ENCODE measurements at regions not wholly inside any gene's neighbourhood (a gene's known extent, or its start where the extent isn't known, plus 50 kb on each side); places are given as distances from the start of the nearest gene placed in this dataset.
"Not testable (repeated sequence)": the region's sequence is repeated elsewhere in the genome, so short reads cannot be mapped to it uniquely, and the experiment has no call there.

DNA sequence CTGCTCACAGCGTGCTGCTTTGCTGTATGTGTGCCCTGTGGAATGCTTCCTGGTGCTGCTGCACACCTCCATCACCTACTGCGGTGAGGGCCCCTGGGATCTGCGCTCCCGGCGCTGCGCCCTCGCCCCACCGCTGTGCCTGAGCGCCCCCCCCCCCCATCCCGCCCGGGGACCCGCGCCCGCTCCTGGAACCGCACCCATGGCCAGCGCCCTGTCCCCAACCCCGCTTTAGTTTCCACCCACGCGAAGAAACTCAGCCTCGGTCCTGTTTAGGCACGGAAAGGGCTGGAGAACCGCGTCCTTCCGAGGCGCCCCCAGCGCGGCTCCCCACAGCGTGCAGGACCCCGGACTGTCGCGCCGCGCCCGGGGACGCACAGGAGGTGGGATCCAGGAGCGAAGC lies 265.5 kb downstream of the POTEB3 start:
- in situ Hi-C loops (cut with HindIII; ENCODE audit: low sequenced_read_pairs); DNase-seq (ENCODE audit: low spot score): not testable (repeated sequence)

DNA sequence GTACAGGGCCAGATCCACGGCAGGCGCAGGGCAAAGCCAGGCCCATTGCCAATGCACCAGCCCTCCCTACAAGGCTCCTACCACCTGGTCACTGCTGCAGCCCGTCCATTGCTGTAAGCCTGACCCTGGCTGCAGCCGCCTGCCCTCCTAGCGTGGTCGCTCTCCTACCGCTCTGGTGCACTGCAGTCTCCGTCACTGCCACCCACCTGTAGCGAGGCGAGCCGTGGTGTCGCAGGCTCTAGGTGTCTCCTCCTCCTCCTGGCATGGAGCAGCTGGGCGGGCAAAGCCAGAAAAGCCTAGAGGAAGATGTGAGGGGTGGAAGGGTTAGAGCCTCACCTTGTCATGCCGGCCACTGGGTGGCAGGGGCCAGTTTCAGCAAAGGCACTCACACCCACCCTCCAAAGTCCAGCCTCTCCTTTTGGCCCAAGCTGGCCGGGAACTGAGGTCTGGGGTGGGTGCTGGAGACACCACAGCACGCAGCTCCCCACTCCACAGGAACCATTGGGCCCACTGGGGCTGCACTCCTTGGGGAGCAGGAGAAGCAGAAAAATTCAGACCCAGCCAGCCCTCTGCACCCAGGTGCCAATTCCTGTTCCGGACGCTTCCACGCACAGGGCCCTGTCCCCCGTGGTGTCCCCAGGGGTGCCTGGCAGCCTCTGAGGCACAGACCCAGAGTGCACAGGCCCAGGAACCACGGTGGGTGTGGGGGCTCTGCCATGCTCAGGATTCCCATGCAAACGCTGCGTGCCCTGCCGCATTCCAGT lies 285.3 kb upstream of the POTEB2 start:
- DNase-seq (ENCODE audit: low spot score); in situ Hi-C loops (cut with HindIII; ENCODE audit: low sequenced_read_pairs): not testable (repeated sequence)

DNA sequence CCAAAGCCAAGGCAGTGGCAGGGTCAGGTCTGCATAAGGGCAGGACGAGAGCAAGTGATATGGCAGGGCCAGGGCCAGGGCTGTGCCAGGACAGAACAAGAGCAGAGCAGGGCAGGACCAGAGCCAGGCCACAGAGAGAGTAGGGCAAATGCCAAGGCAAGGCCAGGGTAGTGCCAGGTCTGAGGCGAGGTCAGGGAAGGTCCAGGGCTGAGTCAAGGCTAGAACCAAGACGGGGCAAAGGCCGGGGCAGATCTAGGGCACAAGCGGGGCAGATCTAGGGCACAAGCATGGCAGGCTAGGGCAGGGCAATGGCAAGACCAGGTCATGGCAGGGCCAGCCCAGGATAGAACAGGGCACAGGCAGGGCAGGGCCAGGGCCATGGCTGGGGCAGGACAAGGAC lies 282.0 kb upstream of the POTEB2 start:
- DNase-seq (ENCODE audit: low spot score); in situ Hi-C loops (cut with HindIII; ENCODE audit: low sequenced_read_pairs): not testable (repeated sequence)

DNA sequence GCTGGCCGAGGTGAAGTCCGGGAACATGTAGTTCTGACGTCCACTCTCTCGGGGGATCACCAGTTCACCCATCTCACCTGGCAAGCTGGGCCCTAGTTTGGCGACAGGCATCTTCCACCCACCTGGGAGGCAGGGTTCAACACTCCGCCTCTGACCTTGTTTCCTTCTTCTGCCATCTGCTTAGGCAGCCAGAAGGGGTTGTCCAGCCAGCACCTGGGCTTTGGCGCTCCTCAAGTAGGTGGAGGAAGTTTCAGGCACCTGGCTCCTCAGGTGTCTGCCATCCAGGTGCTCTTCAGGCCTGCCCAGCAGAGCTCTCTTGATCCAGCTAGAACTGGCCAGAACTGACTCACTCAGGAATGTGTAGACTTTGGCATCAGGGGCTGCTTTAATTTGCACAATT lies 267.8 kb upstream of the POTEB2 start:
- DNase-seq (ENCODE audit: low spot score); in situ Hi-C loops (cut with HindIII; ENCODE audit: low sequenced_read_pairs): not testable (repeated sequence)

DNA sequence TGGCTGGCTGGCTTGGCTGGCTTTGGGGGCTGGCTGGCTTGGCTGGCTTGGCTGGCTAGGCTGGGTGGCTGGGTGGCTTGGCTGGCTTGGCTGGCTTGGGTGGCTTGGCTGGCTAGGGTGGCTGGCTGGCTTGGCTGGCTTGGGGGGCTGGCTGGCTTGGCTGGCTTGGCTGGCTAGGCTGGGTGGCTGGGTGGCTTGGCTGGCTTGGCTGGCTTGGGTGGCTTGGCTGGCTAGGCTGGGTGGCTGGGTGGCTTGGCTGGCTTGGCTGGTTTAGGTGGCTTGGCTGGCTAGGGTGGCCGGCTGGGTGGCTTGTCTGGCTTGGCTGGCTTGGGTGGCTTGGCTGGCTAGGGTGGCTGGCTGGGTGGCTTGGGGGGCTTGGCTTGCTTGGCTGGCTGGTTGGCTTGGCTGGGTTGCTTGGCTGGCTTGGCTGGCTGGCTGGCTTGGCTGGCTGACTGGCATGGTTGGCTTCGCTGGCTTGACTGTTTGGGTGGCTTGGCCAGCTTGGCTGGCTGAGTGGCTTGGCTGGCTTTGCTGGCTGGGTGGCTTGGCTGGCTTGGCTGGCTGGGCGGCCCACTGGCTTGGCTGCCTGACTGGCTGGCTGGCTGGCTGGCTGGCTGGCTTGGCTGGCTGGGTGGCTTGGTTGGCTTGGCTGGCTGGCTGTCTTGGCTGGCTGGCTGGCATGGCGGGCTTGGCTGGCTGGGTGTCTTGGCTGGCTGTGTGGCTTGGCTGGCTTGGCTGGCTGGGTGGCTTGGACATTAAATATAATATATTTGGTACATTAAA lies 246.3 kb upstream of the POTEB2 start:
- DNase-seq (ENCODE audit: low spot score); in situ Hi-C loops (cut with HindIII; ENCODE audit: low sequenced_read_pairs): not testable (repeated sequence)

DNA sequence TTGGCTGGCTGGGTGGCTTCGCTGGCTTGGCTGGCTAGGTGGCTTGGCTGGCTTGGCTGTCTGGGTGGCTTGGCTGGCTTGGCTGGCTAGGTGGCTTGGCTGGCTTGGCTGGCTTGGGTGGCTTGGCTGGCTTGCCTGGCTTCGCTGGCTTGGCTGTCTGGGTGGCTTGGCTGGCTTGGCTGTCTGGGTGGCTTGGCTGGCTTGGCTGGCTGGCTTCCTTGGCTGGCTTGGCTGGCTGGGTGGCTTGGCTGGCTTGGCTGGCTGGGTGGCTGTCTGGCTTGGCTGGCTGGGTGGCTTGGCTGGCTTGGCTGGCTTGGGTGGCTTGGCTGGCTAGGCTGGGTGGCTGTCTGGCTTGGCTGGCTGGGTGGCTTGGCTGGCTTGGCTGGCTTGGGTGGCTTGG lies 245.7 kb upstream of the POTEB2 start:
- peak; percentile 0 for DNase-seq (ENCODE audit: low spot score)
- in situ Hi-C loops (cut with HindIII; ENCODE audit: low sequenced_read_pairs), result not testable (repeated sequence)

DNA sequence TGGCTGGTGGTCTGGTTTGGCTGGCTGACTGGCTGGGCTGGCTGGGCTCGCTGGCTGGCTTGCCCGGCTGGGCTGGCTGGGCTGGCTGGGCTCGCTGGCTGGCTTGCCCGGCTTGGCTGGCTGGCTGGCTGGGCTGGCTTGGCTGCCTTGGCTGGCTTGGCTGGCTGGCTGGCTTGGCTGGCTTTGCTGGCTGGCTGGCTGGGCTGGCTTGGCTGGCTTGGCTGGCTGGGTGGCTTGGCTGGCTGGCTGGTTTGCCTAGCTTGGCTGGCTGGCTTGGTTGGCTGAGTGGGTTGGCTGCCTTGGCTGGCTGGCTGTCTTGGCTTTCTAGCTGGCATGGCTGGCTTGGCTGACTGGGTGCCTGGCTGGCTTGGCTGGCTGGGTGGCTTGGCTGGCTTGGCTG lies 245.1 kb upstream of the POTEB2 start:
- in situ Hi-C loops (cut with HindIII; ENCODE audit: low sequenced_read_pairs); DNase-seq (ENCODE audit: low spot score): not testable (repeated sequence)

DNA sequence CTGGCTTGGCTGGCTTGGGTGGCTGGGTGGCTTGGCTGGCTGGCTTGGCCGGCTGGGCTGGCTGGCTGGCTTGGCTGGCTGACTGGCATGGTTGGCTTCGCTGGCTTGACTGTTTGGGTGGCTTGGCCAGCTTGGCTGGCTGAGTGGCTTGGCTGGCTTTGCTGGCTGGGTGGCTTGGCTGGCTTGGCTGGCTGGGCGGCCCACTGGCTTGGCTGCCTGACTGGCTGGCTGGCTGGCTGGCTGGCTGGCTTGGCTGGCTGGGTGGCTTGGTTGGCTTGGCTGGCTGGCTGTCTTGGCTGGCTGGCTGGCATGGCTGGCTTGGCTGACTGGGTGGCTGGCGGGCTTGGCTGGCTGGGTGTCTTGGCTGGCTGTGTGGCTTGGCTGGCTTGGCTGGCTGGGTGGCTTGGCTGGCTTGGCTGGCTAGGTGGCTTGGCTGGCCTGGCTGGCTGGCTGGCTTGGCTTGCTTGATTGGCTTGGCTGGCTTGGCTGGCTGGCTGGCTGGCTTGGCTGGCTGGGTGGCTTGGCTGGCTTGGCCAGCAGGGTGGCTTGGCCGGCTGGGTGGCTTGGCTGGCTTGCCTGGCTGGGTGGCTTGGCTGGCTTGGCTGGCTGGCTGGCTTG lies 244.2 kb upstream of the POTEB2 start:
- DNase-seq (ENCODE audit: low spot score); in situ Hi-C loops (cut with HindIII; ENCODE audit: low sequenced_read_pairs): not testable (repeated sequence)

DNA sequence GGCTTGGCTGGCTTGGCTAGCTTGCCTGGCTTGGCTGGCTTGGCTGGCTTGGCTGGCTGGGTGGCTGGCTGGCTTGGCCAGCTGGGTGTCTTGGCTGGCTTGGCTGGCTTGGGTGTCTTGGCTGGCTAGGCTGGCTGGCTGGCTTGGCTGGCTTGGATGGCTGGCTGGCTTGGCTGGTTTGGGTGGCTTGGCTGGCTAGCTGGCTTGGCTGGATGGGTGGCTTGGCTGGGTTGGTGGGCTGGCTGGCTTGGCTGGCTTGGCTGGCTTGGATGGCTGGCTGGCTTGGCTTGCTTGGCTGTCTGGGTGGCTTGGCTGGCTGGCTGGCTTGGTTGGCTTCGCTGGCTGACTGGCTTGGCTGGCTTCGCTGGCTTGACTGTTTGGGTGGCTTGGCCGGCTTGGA lies 242.3 kb upstream of the POTEB2 start:
- in situ Hi-C loops (cut with HindIII; ENCODE audit: low sequenced_read_pairs); DNase-seq (ENCODE audit: low spot score): not testable (repeated sequence)

DNA sequence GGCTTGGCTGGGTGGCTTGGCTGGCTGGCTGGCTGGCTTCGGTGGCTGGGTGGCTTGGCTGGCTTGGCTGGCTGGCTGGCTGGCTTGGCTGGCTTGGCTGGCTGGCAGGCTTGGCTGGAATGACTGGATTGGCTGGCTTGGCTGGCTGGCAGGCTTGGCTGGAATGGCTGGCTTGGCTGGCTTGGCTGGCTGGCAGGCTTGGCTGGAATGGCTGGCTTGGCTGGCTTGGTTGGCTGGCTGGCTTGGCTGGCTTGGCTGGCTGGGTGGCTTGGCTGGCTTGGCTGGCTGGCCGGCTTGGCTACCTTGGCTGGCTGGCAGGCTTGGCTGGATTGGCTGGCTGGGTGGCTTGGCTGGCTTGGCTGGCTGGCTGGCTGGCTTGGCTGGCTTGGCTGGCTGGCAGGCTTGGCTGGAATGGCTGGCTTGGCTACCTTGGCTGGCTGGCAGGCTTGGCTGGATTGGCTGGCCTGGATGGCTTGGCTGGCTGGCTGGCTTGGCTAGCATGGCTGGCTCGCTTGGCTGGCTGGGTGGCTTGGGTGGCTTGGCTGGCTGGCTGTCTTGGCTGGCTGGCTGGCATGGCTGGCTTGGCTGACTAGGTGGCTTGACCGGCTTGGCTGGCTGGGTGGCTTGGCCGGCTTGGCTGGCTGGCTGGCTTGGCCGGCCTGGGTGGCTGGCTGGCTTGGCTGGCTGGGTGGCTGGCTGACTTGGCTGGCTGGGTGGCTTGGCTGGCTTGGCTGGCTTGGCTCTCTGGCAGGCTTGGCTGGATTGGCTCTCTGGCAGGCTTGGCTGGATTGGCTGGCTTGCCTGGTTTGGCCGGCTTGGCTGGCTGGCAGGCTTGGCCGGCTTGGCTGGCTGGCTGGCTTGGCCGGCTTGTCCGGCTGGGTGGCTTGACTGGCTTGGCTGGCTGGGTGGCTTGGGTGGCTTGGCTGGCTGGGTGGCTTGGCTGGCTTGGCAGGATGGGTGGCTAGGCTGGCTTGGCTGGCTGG lies 241.6 kb upstream of the POTEB2 start:
- in situ Hi-C loops (cut with HindIII; ENCODE audit: low sequenced_read_pairs); DNase-seq (ENCODE audit: low spot score): not testable (repeated sequence)

DNA sequence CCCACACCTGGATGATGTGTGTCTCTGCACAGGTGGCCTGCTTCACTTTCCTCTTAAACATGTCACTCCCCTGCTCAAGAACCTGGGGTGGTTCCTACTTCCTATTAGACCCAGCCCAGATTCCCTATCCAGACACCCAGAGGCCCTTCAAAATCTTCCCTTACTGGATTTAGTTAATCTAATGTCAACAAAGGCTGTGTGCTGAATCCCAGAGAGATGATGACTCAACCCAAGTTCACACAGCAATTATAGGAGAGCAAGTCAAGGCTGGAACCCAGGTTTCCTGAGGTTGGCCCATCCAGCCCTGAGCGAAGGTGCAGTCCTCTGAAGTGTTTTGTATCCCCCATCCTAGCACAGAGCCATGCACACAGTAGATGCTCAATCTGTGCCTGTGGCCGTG lies 230.5 kb upstream of the POTEB2 start:
- DNase-seq (ENCODE audit: low spot score); in situ Hi-C loops (cut with HindIII; ENCODE audit: low sequenced_read_pairs): not testable (repeated sequence)

DNA sequence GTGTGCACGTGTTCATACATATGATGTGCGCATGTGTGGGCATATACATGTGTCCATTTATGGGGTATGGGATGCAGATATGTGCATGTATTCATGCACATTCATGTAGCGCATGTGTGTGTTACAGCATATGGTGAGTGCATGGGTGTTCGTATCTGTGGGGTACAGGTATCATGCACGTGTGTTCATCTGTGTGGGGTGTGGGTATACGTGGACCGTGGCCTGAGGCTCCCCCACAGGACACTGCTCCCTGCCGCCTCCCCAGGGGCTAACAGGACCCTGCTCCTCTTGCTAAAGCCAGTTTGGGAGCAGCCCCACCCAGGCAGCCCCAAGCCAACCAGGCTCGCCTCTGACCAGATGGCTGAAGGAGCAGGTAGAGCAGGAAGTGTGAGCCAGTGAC lies 213.4 kb upstream of the POTEB2 start:
- in situ Hi-C loops (cut with HindIII; ENCODE audit: low sequenced_read_pairs); DNase-seq (ENCODE audit: low spot score): not testable (repeated sequence)

DNA sequence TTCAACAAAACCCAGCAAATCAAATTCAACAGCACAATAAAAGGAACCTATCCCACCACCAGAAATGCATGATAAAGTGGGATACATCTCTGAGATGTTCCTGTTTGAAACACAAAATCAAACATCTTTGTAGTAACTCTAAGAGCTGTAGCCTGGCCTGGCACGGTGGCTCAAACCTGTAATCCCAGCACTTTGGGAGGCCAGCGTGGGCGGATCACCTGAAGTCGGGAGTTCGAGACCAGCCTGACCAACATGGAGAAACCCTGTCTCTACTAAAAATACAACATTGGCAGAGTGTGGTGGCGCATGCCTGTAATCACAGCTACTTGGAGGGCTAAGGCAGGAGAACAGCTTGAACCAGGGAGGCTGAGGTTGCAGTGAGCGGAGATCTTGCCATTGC lies 202.8 kb upstream of the POTEB2 start:
- in situ Hi-C loops (cut with HindIII; ENCODE audit: low sequenced_read_pairs); DNase-seq (ENCODE audit: low spot score): not testable (repeated sequence)

DNA sequence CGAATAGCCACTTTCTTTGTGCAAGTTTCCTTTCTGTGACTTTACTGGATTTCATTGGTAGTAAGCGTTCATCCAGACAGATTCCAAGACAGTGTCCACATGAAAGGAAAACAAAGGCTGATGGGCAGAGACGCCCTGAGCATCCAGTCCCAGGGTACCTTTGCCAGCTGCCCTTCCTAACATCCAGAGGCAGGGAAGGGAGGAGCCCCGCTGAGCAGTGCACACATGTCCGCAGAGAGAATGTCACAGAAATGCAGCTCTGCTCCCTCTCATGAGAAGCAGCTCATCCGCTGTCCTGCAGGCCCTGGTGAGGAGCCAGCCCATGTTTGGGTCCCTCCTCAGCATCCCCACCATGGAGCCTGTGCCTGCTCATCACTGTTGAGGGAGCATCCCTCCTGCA lies 197.4 kb upstream of the POTEB2 start:
- in situ Hi-C loops (cut with HindIII; ENCODE audit: low sequenced_read_pairs); DNase-seq (ENCODE audit: low spot score): not testable (repeated sequence)

DNA sequence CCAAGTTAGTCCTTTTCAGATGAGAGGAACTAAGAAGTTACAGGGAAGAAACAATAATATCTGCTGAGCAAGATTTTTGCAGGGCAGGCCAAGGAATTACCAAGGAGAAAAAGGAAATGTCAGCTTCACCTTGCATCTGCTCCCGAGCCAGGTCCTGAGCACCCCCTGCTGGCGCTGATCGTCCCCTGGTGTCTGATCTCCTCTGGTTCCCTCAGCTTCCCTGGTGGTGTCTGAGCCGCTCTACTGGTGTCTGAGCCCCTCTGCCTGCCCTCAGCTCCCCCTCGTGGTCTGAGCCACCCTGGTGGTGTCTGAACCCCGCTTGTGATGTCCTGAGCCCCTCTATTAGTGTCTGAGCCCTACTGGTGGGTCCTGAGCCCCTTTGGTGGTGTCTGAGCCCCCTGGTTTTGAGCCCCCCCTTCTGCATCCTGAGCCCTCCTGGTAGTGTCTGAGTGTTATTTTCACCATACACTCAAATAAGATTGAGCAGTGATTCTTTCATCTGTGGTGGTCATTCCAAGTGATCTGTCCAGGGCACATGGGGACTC lies 196.6 kb upstream of the POTEB2 start:
- DNase-seq (ENCODE audit: low spot score); in situ Hi-C loops (cut with HindIII; ENCODE audit: low sequenced_read_pairs): not testable (repeated sequence)

DNA sequence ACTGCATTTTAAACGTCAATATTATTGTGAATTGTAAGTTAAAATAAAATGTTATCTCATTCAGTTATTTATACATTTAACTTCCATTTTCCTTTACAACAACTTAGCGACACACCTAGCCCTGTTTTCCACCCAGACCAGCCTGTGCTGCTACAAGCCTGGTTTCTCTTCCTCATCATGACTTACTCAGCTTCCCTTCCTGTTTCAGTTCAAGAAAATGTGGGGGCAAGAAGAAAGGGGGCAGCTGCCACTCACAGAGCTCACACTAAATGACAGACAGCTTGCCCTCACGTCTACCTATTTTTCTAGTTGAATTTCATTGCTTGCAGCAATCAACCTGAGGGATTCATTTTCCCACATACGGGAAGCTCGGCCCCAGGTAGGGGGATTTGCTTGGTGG lies 185.8 kb upstream of the POTEB2 start:
- in situ Hi-C loops (cut with HindIII; ENCODE audit: low sequenced_read_pairs); DNase-seq (ENCODE audit: low spot score): not testable (repeated sequence)

DNA sequence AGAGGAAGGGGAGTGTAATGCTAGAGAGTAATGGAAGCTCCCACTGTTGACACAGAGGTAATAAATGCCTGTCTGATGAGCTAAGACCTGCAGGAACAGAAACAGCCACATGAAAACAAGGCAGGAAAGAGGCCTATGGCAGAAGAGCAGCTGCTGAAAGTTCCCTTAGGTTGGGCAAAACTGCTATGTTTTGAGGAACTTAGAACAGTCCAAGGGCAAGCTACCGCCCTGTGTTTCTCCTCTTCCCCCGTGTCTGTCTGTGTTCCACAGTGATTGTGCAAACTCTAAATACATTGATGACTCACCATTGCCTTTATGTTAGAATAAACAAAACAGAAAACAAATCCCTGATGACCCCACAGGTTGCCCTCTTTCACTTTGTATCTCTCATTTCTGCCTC lies 165.6 kb upstream of the POTEB2 start:
- DNase-seq (ENCODE audit: low spot score); in situ Hi-C loops (cut with HindIII; ENCODE audit: low sequenced_read_pairs): not testable (repeated sequence)

DNA sequence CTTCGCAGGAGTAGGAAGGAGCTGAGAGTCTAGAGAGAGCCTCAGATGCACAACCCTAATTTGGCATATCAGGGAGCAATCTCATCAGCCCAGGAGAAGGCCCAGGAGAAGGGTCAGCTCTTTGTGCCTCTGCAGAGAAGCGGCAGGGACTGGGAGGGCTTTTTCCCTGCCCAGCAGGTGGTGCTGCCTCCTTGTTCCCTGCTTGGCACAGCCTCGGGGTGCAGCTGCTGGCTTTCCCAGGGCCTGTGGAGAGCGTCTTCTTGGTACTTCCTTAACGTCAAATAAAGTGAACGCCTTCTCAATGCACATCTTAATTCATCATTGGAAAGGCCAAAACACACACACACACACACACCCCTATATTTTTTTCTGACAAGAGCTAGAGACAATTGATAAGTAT lies 162.9 kb upstream of the POTEB2 start:
- in situ Hi-C loops (cut with HindIII; ENCODE audit: low sequenced_read_pairs); DNase-seq (ENCODE audit: low spot score): not testable (repeated sequence)

All from G401 (cell line).